IPS-20b (cell line): ENCODE measurements at regions not wholly inside any gene's neighbourhood (a gene's known extent, or its start where the extent isn't known, plus 50 kb on each side); places are given as distances from the start of the nearest gene placed in this dataset.

ENCODE experiments used
- H3K27ac ChIP-seq: one replicate; pipeline ENCODE4 v1.5.1; 2013; ENCODE audit warnings: low read length
- H3K27me3 ChIP-seq: 2 replicates; pipeline ENCODE4 v1.6.1; 2013; ENCODE audit warnings: mild to moderate bottlenecking, low read length, inconsistent platforms; ENCODE audit not compliant: insufficient read depth
- H3K36me3 ChIP-seq: 2 replicates; pipeline ENCODE4 v1.6.1; 2013; ENCODE audit warnings: low read depth, mild to moderate bottlenecking, inconsistent platforms, low read length, moderate library complexity; ENCODE audit not compliant: insufficient read depth
- H3K4me1 ChIP-seq: 2 replicates; pipeline ENCODE4 v1.6.1; 2013; ENCODE audit warnings: mild to moderate bottlenecking, control low read depth, inconsistent platforms, low read length, moderate library complexity; ENCODE audit not compliant: insufficient read depth
- H3K4me3 ChIP-seq: 2 replicates; pipeline ENCODE4 v1.5.1; 2013; ENCODE audit warnings: mild to moderate bottlenecking, low read length, inconsistent platforms
- H3K9ac ChIP-seq: 2 replicates; pipeline ENCODE4 v1.6.1; 2013; ENCODE audit warnings: low read depth, mild to moderate bottlenecking, inconsistent platforms, low read length, moderate library complexity
- H3K9me3 ChIP-seq: 2 replicates; pipeline ENCODE4 v1.6.1; 2013; ENCODE audit warnings: mild to moderate bottlenecking, low read depth, low read length, inconsistent platforms; ENCODE audit not compliant: insufficient read depth

DNA sequence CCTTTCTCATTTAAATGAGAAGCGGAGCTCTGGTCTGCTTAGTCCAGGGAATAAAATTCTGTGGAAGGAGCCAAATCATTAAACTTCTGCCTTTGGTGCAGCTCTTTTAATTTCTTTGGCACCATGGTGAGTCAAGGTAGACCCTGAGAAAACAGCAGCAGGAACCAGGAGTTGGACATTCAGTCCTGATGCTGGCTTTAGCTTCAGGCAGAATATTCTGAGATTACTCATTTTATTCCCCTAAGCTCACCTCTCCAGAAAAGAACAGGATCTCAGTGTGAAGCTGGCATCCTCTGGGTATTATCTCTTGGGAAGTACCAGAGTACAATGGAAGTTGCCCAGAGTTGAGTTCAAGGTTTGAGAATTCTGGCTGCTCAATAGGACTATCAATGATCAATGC is 211.6 kb upstream of the NRP1 start:
- no peaks in the 10 kb centered on the region for H3K4me1 ChIP-seq
- no peaks in the 10 kb centered on the region for H3K27me3 ChIP-seq
- no peaks in the 10 kb centered on the region for H3K36me3 ChIP-seq
- H3K9ac ChIP-seq = no peak overlapping the region
- 0 out of 2 replicates have a peak, but pooled peaks cover 5% of the 10 kb centered on the region for H3K9me3 ChIP-seq
- no peak overlapping the region for H3K27ac ChIP-seq
- no peak overlapping the region for H3K4me3 ChIP-seq

DNA sequence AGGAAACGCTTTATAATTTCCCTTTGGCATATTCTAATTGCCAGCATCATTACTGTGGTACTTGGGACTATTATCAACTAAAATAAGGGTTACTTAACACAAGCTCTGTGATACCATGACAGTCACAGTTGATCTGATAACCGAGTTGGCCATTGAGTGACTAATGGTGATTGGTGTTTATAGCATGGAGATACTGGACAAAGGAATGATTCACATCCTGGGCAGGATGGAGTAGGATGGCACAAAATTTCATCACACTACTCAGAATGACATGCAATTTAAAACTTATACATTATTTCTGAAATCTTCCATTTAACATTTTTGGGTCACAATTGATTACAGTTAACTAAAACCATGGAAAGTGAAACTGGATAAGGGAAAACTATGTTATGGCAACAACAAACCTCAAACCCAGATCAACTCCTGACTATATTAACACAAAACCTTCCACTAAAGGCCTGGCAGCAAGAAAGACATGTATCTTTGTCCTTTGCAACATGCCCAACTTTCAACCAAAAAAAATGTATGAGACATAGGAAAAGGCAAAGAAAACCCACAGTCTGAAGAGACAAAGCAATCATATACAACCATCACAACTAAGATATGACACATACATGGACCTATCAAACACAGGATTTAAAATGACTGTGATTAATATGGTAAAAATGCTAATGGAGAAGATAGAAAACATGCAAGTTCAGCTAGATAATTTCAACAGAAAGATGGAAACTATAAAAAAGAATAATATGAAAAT is 208.5 kb upstream of the NRP1 start:
- no peak overlapping the region for H3K4me3 ChIP-seq
- 0 out of 2 replicates have a peak, but pooled peaks cover 3% of the 10 kb centered on the region for H3K9me3 ChIP-seq
- H3K27me3 ChIP-seq = no peaks in the 10 kb centered on the region
- no peak overlapping the region for H3K9ac ChIP-seq
- no peaks in the 10 kb centered on the region for H3K4me1 ChIP-seq
- no peak overlapping the region for H3K27ac ChIP-seq
- no peaks in the 10 kb centered on the region for H3K36me3 ChIP-seq

DNA sequence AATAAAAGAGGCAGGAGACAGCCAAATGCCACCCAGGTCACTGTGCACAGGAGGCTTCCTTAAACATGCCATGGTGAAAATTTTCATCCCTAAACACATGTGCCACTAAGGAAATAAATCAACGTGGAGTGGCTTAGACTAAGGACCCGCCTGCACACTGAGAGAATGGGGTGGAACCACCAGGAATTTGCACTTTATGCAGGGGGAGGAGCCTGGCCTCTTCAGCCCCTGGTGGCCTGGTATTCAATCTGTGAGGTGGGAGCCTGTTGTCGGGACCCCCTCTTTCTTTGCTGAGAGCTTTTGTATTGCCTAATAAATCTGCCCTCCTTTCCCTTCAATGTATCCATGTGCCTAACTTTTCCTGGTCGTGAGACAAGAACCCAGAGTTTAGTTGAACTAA is 204.6 kb upstream of the NRP1 start:
- no peaks in the 10 kb centered on the region for H3K27me3 ChIP-seq
- H3K4me3 ChIP-seq = no peak overlapping the region
- no peaks in the 10 kb centered on the region for H3K36me3 ChIP-seq
- no peak overlapping the region for H3K27ac ChIP-seq
- no peaks in the 10 kb centered on the region for H3K9me3 ChIP-seq
- no peak overlapping the region for H3K9ac ChIP-seq
- H3K4me1 ChIP-seq = no peaks in the 10 kb centered on the region

DNA sequence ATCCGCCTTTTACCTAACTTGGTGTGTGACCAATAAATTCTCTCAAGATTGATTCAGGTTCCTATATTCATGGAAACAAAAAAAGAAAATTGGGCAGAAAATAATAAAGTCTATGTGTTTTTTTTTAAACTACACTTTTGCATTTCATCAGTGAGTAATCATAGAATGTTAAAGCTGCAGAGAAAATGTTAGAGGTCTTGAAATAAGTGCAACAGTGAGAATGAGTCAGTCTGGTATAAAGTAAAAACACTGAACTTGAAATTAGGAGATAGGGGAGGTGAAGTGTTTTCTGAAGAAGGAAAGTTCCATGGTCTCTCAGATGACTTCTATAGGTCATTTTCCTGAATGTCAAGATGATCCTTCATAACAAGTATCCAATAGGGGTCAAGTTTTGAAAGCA is 202.6 kb upstream of the NRP1 start:
- no peak overlapping the region for H3K4me3 ChIP-seq
- no peaks in the 10 kb centered on the region for H3K9me3 ChIP-seq
- H3K27me3 ChIP-seq = no peaks in the 10 kb centered on the region
- no peak overlapping the region for H3K27ac ChIP-seq
- H3K9ac ChIP-seq = no peak overlapping the region
- no peaks in the 10 kb centered on the region for H3K36me3 ChIP-seq
- peaks cover 2% of the 10 kb centered on the region; the same call in 1 of the 2 replicates for H3K4me1 ChIP-seq

DNA sequence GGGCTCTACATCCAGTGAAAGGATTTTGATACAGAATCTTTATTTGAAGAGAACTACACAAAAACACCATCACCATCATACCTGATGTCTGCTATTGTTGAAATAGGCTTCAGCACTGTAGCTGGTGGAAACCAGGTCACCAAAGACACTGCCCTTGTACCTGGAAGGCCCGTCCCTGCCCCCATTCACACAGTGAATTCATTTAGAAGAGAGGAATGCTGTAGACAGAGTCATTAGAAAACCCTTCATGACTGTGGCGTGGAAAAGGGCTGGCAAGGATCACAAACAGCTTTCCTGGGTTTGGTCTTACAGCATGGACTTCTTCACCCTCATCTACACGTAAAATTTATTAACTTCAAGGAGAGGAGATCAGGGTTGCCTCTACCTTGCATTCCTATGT is 202.0 kb upstream of the NRP1 start:
- H3K9ac ChIP-seq = no peak overlapping the region
- no peaks in the 10 kb centered on the region for H3K9me3 ChIP-seq
- H3K4me3 ChIP-seq = no peak overlapping the region
- no peak overlapping the region for H3K27ac ChIP-seq
- H3K4me1 ChIP-seq = peaks cover 3% of the 10 kb centered on the region; the same call in 1 of the 2 replicates
- H3K36me3 ChIP-seq = no peaks in the 10 kb centered on the region
- no peaks in the 10 kb centered on the region for H3K27me3 ChIP-seq

DNA sequence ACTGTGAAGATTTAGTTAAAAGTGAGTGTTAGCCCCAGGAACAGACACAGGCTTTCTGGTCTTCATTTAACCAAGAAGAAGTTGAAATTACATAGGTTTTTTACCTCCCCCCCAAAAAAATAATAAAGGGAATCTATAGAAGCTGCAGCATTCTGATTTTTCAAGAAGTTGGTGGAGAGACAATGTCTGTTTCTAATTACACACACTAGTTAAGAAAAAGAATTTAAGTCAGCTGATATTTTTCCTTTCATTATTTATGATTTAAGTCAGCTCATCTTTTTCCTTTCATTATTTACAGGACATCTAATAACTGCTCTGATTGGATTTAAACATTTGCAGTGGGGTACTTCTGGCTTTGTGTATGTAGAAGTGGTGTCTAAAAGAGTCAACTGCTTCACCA is 201.4 kb upstream of the NRP1 start:
- H3K9ac ChIP-seq = no peak overlapping the region
- no peak overlapping the region for H3K4me3 ChIP-seq
- no peaks in the 10 kb centered on the region for H3K36me3 ChIP-seq
- peaks cover 7% of the 10 kb centered on the region; the same call in 1 of the 2 replicates for H3K4me1 ChIP-seq
- H3K9me3 ChIP-seq = no peaks in the 10 kb centered on the region
- no peak overlapping the region for H3K27ac ChIP-seq
- no peaks in the 10 kb centered on the region for H3K27me3 ChIP-seq

DNA sequence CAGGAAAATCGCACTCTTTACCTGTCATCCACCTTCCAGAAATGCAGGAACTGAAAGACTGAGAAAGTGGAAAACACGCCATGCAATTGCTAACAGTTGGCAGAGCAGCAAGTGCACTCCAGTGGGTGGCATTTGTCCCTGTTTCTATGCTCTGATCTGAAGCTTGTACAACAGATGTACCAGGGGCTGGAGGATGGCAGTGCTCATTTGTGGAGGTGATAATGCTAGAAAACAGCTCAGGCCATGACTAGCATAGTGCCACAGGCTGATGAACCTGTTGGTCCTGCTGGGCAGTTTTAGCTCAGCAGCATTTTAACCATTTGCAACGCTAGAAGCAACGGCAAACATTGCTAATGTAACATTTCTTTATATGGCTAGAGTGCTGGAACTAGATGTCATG is 199.9 kb upstream of the NRP1 start:
- no peaks in the 10 kb centered on the region for H3K36me3 ChIP-seq
- no peak overlapping the region for H3K27ac ChIP-seq
- peaks cover 6% of the 10 kb centered on the region; the same call in 1 of the 2 replicates for H3K9me3 ChIP-seq
- no peak overlapping the region for H3K9ac ChIP-seq
- H3K4me3 ChIP-seq = no peak overlapping the region
- H3K27me3 ChIP-seq = no peaks in the 10 kb centered on the region
- H3K4me1 ChIP-seq = peaks cover 7% of the 10 kb centered on the region; the same call in 1 of the 2 replicates

DNA sequence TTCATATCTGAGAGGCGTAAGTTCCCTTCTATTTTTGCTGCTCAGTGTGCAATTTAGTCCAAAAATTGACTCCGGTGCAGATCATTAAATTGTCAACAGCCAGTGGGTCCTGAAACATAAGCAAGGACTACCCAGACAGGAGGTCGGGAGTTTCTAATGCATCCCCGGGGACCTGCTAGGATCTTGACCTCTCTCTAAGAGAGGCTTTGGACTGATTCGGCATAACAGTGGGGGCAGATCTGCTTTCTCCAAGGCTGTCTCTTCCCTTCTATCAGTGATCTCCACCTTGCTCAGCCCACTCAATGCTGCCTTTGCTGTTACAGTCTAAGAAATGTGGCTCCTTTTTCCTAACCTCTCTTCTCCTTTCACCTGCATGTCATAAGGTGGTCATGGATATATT is 199.1 kb upstream of the NRP1 start:
- no peaks in the 10 kb centered on the region for H3K36me3 ChIP-seq
- no peak overlapping the region for H3K27ac ChIP-seq
- H3K27me3 ChIP-seq = no peaks in the 10 kb centered on the region
- H3K9ac ChIP-seq = no peak overlapping the region
- H3K4me3 ChIP-seq = no peak overlapping the region
- H3K9me3 ChIP-seq = peaks cover 6% of the 10 kb centered on the region; the same call in 1 of the 2 replicates
- H3K4me1 ChIP-seq = peaks cover 7% of the 10 kb centered on the region; the same call in 1 of the 2 replicates

DNA sequence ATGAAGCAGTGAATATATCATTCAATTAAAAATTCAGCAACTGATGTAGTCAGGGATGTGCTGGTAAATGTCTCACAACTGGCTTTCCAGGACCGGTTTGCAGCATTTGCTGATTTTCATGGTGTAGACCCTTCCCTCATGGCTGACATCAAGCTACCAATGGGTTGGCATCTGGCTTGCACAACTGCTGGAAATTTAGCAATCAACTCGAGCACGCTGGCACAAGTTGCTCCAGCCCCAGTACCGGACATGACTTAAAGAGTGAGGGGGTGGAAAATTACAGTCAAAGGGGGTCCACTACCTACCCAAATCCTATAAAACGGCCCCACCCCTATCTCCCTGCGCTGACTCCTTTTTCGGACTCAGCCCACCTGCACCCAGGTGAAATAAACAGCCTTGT is 198.4 kb upstream of the NRP1 start:
- no peaks in the 10 kb centered on the region for H3K36me3 ChIP-seq
- peaks cover 7% of the 10 kb centered on the region; the same call in 1 of the 2 replicates for H3K4me1 ChIP-seq
- no peak overlapping the region for H3K9ac ChIP-seq
- H3K27me3 ChIP-seq = no peaks in the 10 kb centered on the region
- no peak overlapping the region for H3K4me3 ChIP-seq
- peaks cover 6% of the 10 kb centered on the region; the same call in 1 of the 2 replicates for H3K9me3 ChIP-seq
- H3K27ac ChIP-seq = no peak overlapping the region

DNA sequence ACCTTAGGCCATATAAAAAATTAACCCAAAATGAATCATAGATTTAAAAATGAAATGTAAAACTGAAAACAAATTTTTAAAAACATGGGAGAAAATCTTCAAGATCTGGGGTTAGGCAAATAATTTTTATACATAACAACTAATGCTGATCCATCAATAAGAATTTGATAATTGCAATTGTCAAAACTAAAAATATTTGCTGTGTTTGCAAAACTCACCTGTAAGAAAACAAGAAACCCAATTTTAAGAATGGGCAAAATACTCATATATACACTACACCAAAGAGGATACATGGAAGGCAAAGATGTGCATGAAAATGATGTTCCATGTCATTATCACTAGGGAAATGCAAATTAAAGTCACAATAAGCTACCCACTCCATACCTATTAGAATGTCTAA is 194.8 kb upstream of the NRP1 start:
- Histone ChIP-seq H3K4me1 (peaks cover 7% of the 10 kb centered on the region; the same call in 1 of the 2 replicates), H3K27me3 (no peaks in the 10 kb centered on the region), H3K27ac (no peak overlapping the region), H3K36me3 (no peaks in the 10 kb centered on the region), H3K9ac (no peak overlapping the region), H3K9me3 (peaks cover 6% of the 10 kb centered on the region; the same call in 1 of the 2 replicates), H3K4me3 (no peak overlapping the region)

DNA sequence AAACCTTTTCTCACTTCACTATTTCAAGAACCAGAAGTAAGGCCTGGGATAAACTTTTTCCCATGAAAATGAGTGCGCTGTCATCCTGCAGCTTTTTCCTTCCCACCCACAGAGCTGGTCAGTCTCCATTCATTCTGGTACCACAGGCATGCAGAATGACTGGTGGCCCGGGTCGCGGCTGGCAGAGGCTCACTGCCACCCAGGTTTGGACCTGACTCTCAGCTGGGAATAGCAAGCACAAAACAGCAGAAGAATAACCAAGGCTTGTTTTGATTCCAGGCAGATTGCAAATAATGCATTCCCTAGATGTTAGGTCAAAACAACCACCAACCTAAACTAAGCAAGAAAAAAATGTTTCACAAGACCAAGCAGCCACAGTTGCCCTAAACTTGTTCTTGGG is 190.5 kb upstream of the NRP1 start:
- H3K36me3 ChIP-seq = no peaks in the 10 kb centered on the region
- no peak overlapping the region for H3K27ac ChIP-seq
- H3K9me3 ChIP-seq = peaks cover 4% of the 10 kb centered on the region; the same call in 1 of the 2 replicates
- peaks cover under 1% of the 10 kb centered on the region; the same call in 1 of the 2 replicates for H3K4me1 ChIP-seq
- H3K4me3 ChIP-seq = no peak overlapping the region
- H3K27me3 ChIP-seq = no peaks in the 10 kb centered on the region
- H3K9ac ChIP-seq = no peak overlapping the region

DNA sequence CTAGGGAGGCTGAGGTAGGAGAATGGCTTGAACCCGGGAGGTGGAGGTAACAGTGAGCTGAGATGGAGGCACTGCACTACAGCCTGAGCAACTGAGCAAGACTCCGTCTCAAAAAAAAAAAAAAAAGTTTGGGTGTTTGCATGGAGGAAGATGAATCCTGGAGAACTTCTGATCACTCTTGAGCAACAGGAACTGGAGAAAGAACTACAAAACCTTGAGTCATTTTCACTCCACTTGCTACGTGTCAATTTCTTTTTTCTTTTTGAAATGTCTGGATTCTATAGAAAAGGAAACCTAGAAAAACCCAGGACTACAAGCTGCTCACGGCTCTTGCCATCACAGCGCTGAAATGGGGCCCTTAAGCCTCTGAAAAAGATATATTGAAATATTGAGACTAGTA is 189.6 kb upstream of the NRP1 start:
- Histone ChIP-seq H3K4me3 (no peak overlapping the region), H3K9ac (no peak overlapping the region), H3K4me1 (peaks cover 9% of the 10 kb centered on the region; the same call in 1 of the 2 replicates), H3K9me3 (no peaks in the 10 kb centered on the region), H3K27ac (no peak overlapping the region), H3K36me3 (no peaks in the 10 kb centered on the region), H3K27me3 (no peaks in the 10 kb centered on the region)
